ENCODE measurements at regions not wholly inside any gene's neighbourhood (a gene's known extent, or its start where the extent isn't known, plus 50 kb on each side); places are given as distances from the start of the nearest gene placed in this dataset.
A peak's percentile ranks its signal among the peaks of the same experiment; 100 is the strongest.

GRCh38 chr10:60643874-60644273 is 134.4 kb upstream of the CDK1 start:
- in situ Hi-C loops (cut with HindIII; ENCODE audit: low pct_ligation_motif_present, low pct_unique_long_range_greater_than_20kb, low sequenced_read_pairs) = loop anchor here (25.0 kb wide), 1 partner anchor 207 kb away; no protein-coding TSS in a partner anchor
- no peak for DNase-seq

- in situ Hi-C loops (cut with HindIII; ENCODE audit: low pct_ligation_motif_present, low pct_unique_long_range_greater_than_20kb, low sequenced_read_pairs) = loop anchor here (25.0 kb wide), 1 partner anchor 192 kb away; no protein-coding TSS in a partner anchor
- no peak for DNase-seq
Observed at GRCh38 chr10:60629332-60629731, 148.9 kb upstream of the CDK1 start.

GRCh38 chr10:60627778-60628748 is 150.2 kb upstream of the CDK1 start:
- DNase-seq = no peak
- in situ Hi-C loops (cut with HindIII; ENCODE audit: low pct_ligation_motif_present, low pct_unique_long_range_greater_than_20kb, low sequenced_read_pairs) = loop anchor here (25.0 kb wide), 1 partner anchor 191 kb away; no protein-coding TSS in a partner anchor

- in situ Hi-C loops (cut with HindIII; ENCODE audit: low pct_ligation_motif_present, low pct_unique_long_range_greater_than_20kb, low sequenced_read_pairs) = loop anchor here (25.0 kb wide), 1 partner anchor 189 kb away; no protein-coding TSS in a partner anchor
- DNase-seq = no peak
Observed at GRCh38 chr10:60626037-60626436, 152.2 kb upstream of the CDK1 start.

- in situ Hi-C loops (cut with HindIII; ENCODE audit: low pct_ligation_motif_present, low pct_unique_long_range_greater_than_20kb, low sequenced_read_pairs) = no loop called here
- no peak for DNase-seq
Observed at GRCh38 chr10:60623627-60624026, 154.7 kb upstream of the CDK1 start.

- in situ Hi-C loops (cut with HindIII; ENCODE audit: low pct_ligation_motif_present, low pct_unique_long_range_greater_than_20kb, low sequenced_read_pairs) = no loop called here
- no peak for DNase-seq
Observed at GRCh38 chr10:60621018-60621417, 157.3 kb upstream of the CDK1 start.

- in situ Hi-C loops (cut with HindIII; ENCODE audit: low pct_ligation_motif_present, low pct_unique_long_range_greater_than_20kb, low sequenced_read_pairs) = no loop called here
- no peak for DNase-seq
Observed at GRCh38 chr10:60618861-60619260, 159.4 kb upstream of the CDK1 start.

- no peak for DNase-seq
- in situ Hi-C loops (cut with HindIII; ENCODE audit: low pct_ligation_motif_present, low pct_unique_long_range_greater_than_20kb, low sequenced_read_pairs) = no loop called here
Observed at GRCh38 chr10:60615541-60615940, 162.7 kb upstream of the CDK1 start.

GRCh38 chr10:60614363-60614762 is 163.9 kb upstream of the CDK1 start:
- no peak for DNase-seq
- in situ Hi-C loops (cut with HindIII; ENCODE audit: low pct_ligation_motif_present, low pct_unique_long_range_greater_than_20kb, low sequenced_read_pairs) = no loop called here

GRCh38 chr10:60613434-60613833 is 164.8 kb upstream of the CDK1 start:
- in situ Hi-C loops (cut with HindIII; ENCODE audit: low pct_ligation_motif_present, low pct_unique_long_range_greater_than_20kb, low sequenced_read_pairs) = no loop called here
- no peak for DNase-seq

GRCh38 chr10:60611291-60611747 is 167.0 kb upstream of the CDK1 start:
- in situ Hi-C loops (cut with HindIII; ENCODE audit: low pct_ligation_motif_present, low pct_unique_long_range_greater_than_20kb, low sequenced_read_pairs) = no loop called here
- peak; percentile 82 for DNase-seq

- DNase-seq = no peak
- in situ Hi-C loops (cut with HindIII; ENCODE audit: low pct_ligation_motif_present, low pct_unique_long_range_greater_than_20kb, low sequenced_read_pairs) = no loop called here
Observed at GRCh38 chr10:60607372-60607771, 170.9 kb upstream of the CDK1 start.

GRCh38 chr10:60606343-60607080 is 171.8 kb upstream of the CDK1 start:
- in situ Hi-C loops (cut with HindIII; ENCODE audit: low pct_ligation_motif_present, low pct_unique_long_range_greater_than_20kb, low sequenced_read_pairs) = no loop called here
- DNase-seq = no peak

GRCh38 chr10:60605476-60605875 is 172.8 kb upstream of the CDK1 start:
- no peak for DNase-seq
- in situ Hi-C loops (cut with HindIII; ENCODE audit: low pct_ligation_motif_present, low pct_unique_long_range_greater_than_20kb, low sequenced_read_pairs) = no loop called here

GRCh38 chr10:60604342-60604741 is 173.9 kb upstream of the CDK1 start:
- in situ Hi-C loops (cut with HindIII; ENCODE audit: low pct_ligation_motif_present, low pct_unique_long_range_greater_than_20kb, low sequenced_read_pairs) = no loop called here
- no peak for DNase-seq

- no peak for DNase-seq
- in situ Hi-C loops (cut with HindIII; ENCODE audit: low pct_ligation_motif_present, low pct_unique_long_range_greater_than_20kb, low sequenced_read_pairs) = no loop called here
Observed at GRCh38 chr10:60597513-60597912, 180.8 kb upstream of the CDK1 start.

GRCh38 chr10:60595852-60596251 is 182.4 kb upstream of the CDK1 start:
- DNase-seq = no peak
- in situ Hi-C loops (cut with HindIII; ENCODE audit: low pct_ligation_motif_present, low pct_unique_long_range_greater_than_20kb, low sequenced_read_pairs) = no loop called here

- peak; percentile 47 for DNase-seq
- in situ Hi-C loops (cut with HindIII; ENCODE audit: low pct_ligation_motif_present, low pct_unique_long_range_greater_than_20kb, low sequenced_read_pairs) = no loop called here
Observed at GRCh38 chr10:60594476-60595051, 183.7 kb upstream of the CDK1 start.

- in situ Hi-C loops (cut with HindIII; ENCODE audit: low pct_ligation_motif_present, low pct_unique_long_range_greater_than_20kb, low sequenced_read_pairs) = no loop called here
- DNase-seq = no peak
Observed at GRCh38 chr10:60591119-60591518, 187.2 kb upstream of the CDK1 start.
